ENCODE measurements at regions not wholly inside any gene's neighbourhood (a gene's known extent, or its start where the extent isn't known, plus 50 kb on each side); places are given as distances from the start of the nearest gene placed in this dataset.

- H3K4me3 Mint-ChIP-seq (ENCODE audit: unreplicated experiment), result no peak overlapping the region
- H3K27ac Mint-ChIP-seq (ENCODE audit: unreplicated experiment), result no peak overlapping the region
- DNase-seq (ENCODE audit: low spot score), result no peak
- H3K36me3 Mint-ChIP-seq (ENCODE audit: low read depth, unreplicated experiment), result no peaks in the 10 kb centered on the region
- H3K4me1 Mint-ChIP-seq (ENCODE audit: unreplicated experiment), result peaks cover 12% of the 10 kb centered on the region
- H3K9me3 Mint-ChIP-seq (ENCODE audit: unreplicated experiment), result peaks cover 7% of the 10 kb centered on the region
- no peaks in the 10 kb centered on the region for H3K27me3 Mint-ChIP-seq (ENCODE audit: unreplicated experiment)
- no peak for TF ChIP-seq CTCF (IDR thresholded peaks at IDR 0.05; ENCODE audit: unreplicated experiment)
Measured at GRCh38 chr2:33680644-33681363, 81.7 kb upstream of the FAM98A start.

GRCh38 chr2:33678436-33678835, 79.3 kb upstream of the FAM98A start:
- DNase-seq (ENCODE audit: low spot score), result no peak
- H3K4me3 Mint-ChIP-seq (ENCODE audit: unreplicated experiment), result no peak overlapping the region
- no peak overlapping the region for H3K27ac Mint-ChIP-seq (ENCODE audit: unreplicated experiment)
- no peak for TF ChIP-seq CTCF (IDR thresholded peaks at IDR 0.05; ENCODE audit: unreplicated experiment)
- no peaks in the 10 kb centered on the region for H3K27me3 Mint-ChIP-seq (ENCODE audit: unreplicated experiment)
- no peaks in the 10 kb centered on the region for H3K9me3 Mint-ChIP-seq (ENCODE audit: unreplicated experiment)
- no peaks in the 10 kb centered on the region for H3K36me3 Mint-ChIP-seq (ENCODE audit: low read depth, unreplicated experiment)
- H3K4me1 Mint-ChIP-seq (ENCODE audit: unreplicated experiment), result peaks cover 12% of the 10 kb centered on the region

- no peak for DNase-seq (ENCODE audit: low spot score)
- Mint-ChIP-seq H3K4me1 (ENCODE audit: unreplicated experiment) (peaks cover 4% of the 10 kb centered on the region), H3K9me3 (ENCODE audit: unreplicated experiment) (no peaks in the 10 kb centered on the region), H3K4me3 (ENCODE audit: unreplicated experiment) (no peak overlapping the region), H3K36me3 (ENCODE audit: low read depth, unreplicated experiment) (no peaks in the 10 kb centered on the region), H3K27ac (ENCODE audit: unreplicated experiment) (no peak overlapping the region), H3K27me3 (ENCODE audit: unreplicated experiment) (peaks cover 3% of the 10 kb centered on the region)
- TF ChIP-seq CTCF (IDR thresholded peaks at IDR 0.05; ENCODE audit: unreplicated experiment), result peak; percentile 25
Measured at GRCh38 chr2:33673937-33674336, 74.8 kb upstream of the FAM98A start.

- H3K36me3 Mint-ChIP-seq (ENCODE audit: low read depth, unreplicated experiment), result no peaks in the 10 kb centered on the region
- no peaks in the 10 kb centered on the region for H3K4me1 Mint-ChIP-seq (ENCODE audit: unreplicated experiment)
- peaks cover 3% of the 10 kb centered on the region for H3K27me3 Mint-ChIP-seq (ENCODE audit: unreplicated experiment)
- H3K27ac Mint-ChIP-seq (ENCODE audit: unreplicated experiment), result no peak overlapping the region
- no peaks in the 10 kb centered on the region for H3K9me3 Mint-ChIP-seq (ENCODE audit: unreplicated experiment)
- H3K4me3 Mint-ChIP-seq (ENCODE audit: unreplicated experiment), result no peak overlapping the region
- DNase-seq (ENCODE audit: low spot score), result no peak
- TF ChIP-seq CTCF (IDR thresholded peaks at IDR 0.05; ENCODE audit: unreplicated experiment), result no peak
Measured at GRCh38 chr2:33672896-33673295, 73.8 kb upstream of the FAM98A start.

- Mint-ChIP-seq H3K27ac (ENCODE audit: unreplicated experiment) (no peak overlapping the region), H3K4me3 (ENCODE audit: unreplicated experiment) (no peak overlapping the region), H3K27me3 (ENCODE audit: unreplicated experiment) (peaks cover 3% of the 10 kb centered on the region), H3K4me1 (ENCODE audit: unreplicated experiment) (no peaks in the 10 kb centered on the region), H3K36me3 (ENCODE audit: low read depth, unreplicated experiment) (no peaks in the 10 kb centered on the region), H3K9me3 (ENCODE audit: unreplicated experiment) (no peaks in the 10 kb centered on the region)
- no peak for TF ChIP-seq CTCF (IDR thresholded peaks at IDR 0.05; ENCODE audit: unreplicated experiment)
- no peak for DNase-seq (ENCODE audit: low spot score)
Measured at GRCh38 chr2:33672389-33672788, 73.3 kb upstream of the FAM98A start.
